Right cardiac atrium (tissue), 5 donors: ENCODE measurements at regions not wholly inside any gene's neighbourhood (a gene's known extent, or its start where the extent isn't known, plus 50 kb on each side); places are given as distances from the start of the nearest gene placed in this dataset.

Experiments used
- ATAC-seq, 2 donors: fragments of 200-7000 bp; cut with Tn5 transposase; one replicate each; pipeline versions ENCODE4 v1.8.0 to v1.9.1; 2020; ENCODE audit warnings: moderate library complexity in 2 of 2, mild to moderate bottlenecking in 1 of 2
- DNase-seq, 3 donors: peaks; one replicate each; pipeline ENCODE4 v3.0.0-alpha.2; 2020
- H3K27ac ChIP-seq: one replicate; pipeline ENCODE4 v1.5.1; 2013; ENCODE audit warnings: mild to moderate bottlenecking, low read length, control low read depth, moderate library complexity
- H3K27me3 ChIP-seq: one replicate; pipeline ENCODE4 v1.6.1; 2013; ENCODE audit not compliant: control insufficient read depth, insufficient read depth
- H3K4me1 ChIP-seq: one replicate; pipeline ENCODE4 v1.6.1; 2013; ENCODE audit warnings: low read length; ENCODE audit not compliant: control insufficient read depth, insufficient read depth
- H3K4me3 ChIP-seq: one replicate; pipeline ENCODE4 v1.5.1; 2013; ENCODE audit warnings: low read length, control low read depth
- H3K9me3 ChIP-seq: one replicate; pipeline ENCODE4 v1.6.1; 2013; ENCODE audit warnings: low read length; ENCODE audit not compliant: control insufficient read depth
- WGBS: extraction: QIAGEN DNeasy Blood & Tissue Kit; methylation state at CpG from one replicate; pipeline ENCODE4 v1.1.7; 2013; 5-methylcytosine and 5-hydroxymethylcytosine counted together
- intact Hi-C, 4 donors: fragments of 100-400 bp; cut with DNase I; formaldehyde crosslinking; loops; one replicate each; pipeline versions ENCODE4 v1.11.0 to v1.14.0; 2022 to 2023
- donor health status: healthy with polysubstance abuse.
- donor health status: DM: no; HTN: yes; CAD: no.
- donor health status: DM: no; HTN: no; CAD: no.
- donor health status: DM: no; HTN: yes; CAD: no; lungs with severe emphysema.
- donor health status: DM: yes; HTN: yes; CAD: no.

DNA sequence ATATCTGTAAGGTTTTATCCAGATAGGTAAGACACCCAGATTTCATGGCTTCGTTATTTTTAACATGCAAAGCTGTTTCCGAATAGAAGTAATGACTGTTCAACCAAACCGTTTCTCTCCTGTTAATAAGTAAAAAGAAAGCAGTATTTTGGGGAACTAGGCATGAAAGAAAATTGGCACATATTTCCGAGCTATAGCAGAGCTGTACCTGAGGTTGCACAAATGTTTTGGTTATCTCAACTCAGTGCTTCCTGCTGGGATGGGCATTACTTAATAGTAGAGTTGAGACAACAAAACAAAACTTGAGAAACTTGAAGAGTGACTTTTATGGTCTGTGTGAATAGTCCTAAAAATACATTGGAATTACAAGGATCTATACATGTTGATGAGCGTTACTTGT, 564.3 kb upstream of the SORCS1 start:
- Histone ChIP-seq H3K27ac (no peak overlapping the region), H3K4me3 (no peak overlapping the region), H3K9me3 (no peaks in the 10 kb centered on the region), H3K4me1 (no peaks in the 10 kb centered on the region), H3K27me3 (no peaks in the 10 kb centered on the region)
- intact Hi-C loops: no loop called here
- WGBS: 61% methylated on average over 5 of the region's 5 CpGs
- no peak for DNase-seq
- no peak for ATAC-seq

DNA sequence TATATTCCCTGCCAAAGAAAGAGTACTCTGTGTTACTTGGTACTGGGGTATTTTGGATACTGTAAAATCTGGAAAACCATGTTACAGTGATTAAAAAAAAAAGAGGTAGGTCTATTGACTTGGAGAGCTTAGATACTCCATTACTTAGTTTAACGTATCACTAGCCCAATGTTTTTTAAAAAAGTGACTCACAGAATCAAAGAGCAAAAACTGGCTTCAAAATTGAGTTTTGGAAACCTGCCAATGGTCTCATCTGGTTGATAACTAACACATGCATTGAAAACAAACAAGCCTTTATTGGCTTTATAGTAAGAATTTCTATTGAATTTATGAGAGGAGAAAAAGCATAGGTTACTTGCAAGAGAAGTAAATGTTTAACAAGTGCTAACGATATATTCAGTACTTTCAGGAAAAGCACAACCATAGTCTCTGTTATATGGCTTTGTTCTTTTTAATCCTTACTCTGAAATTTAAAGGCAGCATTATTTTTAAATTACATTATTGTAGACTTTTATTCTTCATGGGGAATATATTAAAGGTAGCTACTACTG, 563.3 kb upstream of the SORCS1 start:
- no peak for DNase-seq
- H3K4me1 ChIP-seq: no peaks in the 10 kb centered on the region
- H3K27me3 ChIP-seq: no peaks in the 10 kb centered on the region
- no peak for ATAC-seq
- H3K9me3 ChIP-seq: no peaks in the 10 kb centered on the region
- WGBS: 51% methylated on average over 2 of the region's 2 CpGs
- no peak overlapping the region for H3K4me3 ChIP-seq
- H3K27ac ChIP-seq: no peak overlapping the region
- intact Hi-C loops: no loop called here

DNA sequence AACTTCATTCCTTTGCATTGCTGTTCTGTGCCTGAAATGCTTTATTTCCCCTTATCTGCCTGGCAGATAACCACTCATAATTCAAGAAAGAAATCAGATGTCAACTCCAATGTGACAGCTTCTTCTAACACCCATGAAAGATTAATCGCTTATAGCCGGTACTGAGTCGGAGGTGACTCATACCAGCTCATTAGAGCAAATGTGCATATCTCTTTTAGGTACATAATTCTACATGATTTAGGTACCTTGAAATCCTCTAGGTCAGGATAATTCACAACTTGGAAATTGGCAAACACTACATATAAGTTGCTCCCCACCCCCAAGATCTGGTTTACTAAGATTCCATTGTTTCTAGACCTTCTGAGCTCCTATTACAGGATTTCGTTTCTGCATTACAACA, 554.4 kb upstream of the SORCS1 start:
- H3K4me1 ChIP-seq: no peaks in the 10 kb centered on the region
- no peaks in the 10 kb centered on the region for H3K27me3 ChIP-seq
- intact Hi-C loops: no loop called here
- ATAC-seq: no peak
- H3K4me3 ChIP-seq: no peak overlapping the region
- 56% methylated on average over 4 of the region's 4 CpGs for WGBS
- no peak for DNase-seq
- no peak overlapping the region for H3K27ac ChIP-seq
- H3K9me3 ChIP-seq: no peaks in the 10 kb centered on the region

DNA sequence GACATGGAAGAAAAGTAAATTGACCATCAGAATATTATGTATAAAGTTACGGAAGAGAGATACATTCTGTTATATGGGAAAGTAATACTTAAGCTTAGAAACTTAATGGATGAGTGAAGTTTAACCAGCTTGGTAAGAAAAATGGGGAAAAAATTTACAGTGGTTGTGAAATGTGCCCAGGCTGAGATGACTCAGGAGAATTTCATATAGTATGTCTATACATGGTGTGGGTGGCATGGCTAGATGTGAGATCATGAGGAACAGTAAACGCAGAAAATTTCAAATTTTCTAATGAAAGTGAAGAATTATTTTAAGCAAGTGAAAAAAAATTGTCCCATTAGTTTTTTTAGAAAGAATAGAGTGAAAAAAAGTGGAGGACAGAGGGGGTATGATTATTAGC, 552.5 kb upstream of the SORCS1 start:
- 89% methylated on average over 2 of the region's 2 CpGs for WGBS
- no peak for DNase-seq
- Histone ChIP-seq H3K27ac (no peak overlapping the region), H3K4me3 (no peak overlapping the region), H3K27me3 (no peaks in the 10 kb centered on the region), H3K9me3 (no peaks in the 10 kb centered on the region), H3K4me1 (no peaks in the 10 kb centered on the region)
- intact Hi-C loops: no loop called here
- no peak for ATAC-seq

DNA sequence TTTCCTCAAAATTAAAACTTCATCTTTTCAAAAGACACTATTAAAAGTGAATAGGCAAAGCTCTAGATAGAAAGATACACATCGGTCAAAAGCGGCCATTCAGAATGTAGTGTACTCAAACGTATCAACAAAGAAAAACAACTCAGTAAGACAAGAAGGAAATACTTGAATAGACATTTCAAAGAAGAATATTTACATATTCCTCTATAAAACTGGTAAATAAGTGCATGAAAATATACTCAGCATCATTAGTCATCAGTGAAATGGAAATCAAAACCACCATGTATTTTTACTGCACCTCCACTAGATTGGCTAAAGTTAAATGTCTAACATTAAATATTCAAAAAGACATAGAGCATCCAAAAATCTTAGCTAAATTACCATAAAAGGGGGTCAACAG, 551.1 kb upstream of the SORCS1 start:
- WGBS: 88% methylated on average over 3 of the region's 3 CpGs
- Histone ChIP-seq H3K27ac (no peak overlapping the region), H3K4me3 (no peak overlapping the region), H3K27me3 (no peaks in the 10 kb centered on the region), H3K9me3 (no peaks in the 10 kb centered on the region), H3K4me1 (no peaks in the 10 kb centered on the region)
- no peak for ATAC-seq
- no peak for DNase-seq
- intact Hi-C loops: no loop called here

DNA sequence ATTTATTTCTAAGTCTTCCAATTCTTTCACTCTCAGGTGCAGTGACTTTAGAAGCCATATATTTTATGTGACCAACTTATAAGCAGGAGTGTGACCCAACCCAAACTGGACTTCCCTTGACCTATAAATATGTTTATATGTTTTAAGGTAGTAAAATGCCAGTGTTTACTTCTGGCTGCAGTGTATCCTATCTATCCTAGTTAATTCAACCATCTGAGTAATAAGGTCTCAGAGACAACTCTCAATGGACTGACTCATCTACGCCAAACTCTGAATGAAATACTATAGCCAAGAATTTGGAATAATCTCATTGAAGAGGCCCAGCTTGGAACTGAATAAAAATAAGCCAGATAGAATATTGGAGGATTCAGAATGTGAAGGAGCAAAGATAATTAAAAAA, 544.5 kb upstream of the SORCS1 start:
- ATAC-seq (no peak), DNase-seq (no peak)
- H3K4me1 ChIP-seq: no peaks in the 10 kb centered on the region
- intact Hi-C loops: no loop called here
- H3K9me3 ChIP-seq: no peaks in the 10 kb centered on the region
- 80% methylated on average over 1 of the region's 1 CpG for WGBS
- H3K4me3 ChIP-seq: no peak overlapping the region
- H3K27ac ChIP-seq: no peak overlapping the region
- no peaks in the 10 kb centered on the region for H3K27me3 ChIP-seq

DNA sequence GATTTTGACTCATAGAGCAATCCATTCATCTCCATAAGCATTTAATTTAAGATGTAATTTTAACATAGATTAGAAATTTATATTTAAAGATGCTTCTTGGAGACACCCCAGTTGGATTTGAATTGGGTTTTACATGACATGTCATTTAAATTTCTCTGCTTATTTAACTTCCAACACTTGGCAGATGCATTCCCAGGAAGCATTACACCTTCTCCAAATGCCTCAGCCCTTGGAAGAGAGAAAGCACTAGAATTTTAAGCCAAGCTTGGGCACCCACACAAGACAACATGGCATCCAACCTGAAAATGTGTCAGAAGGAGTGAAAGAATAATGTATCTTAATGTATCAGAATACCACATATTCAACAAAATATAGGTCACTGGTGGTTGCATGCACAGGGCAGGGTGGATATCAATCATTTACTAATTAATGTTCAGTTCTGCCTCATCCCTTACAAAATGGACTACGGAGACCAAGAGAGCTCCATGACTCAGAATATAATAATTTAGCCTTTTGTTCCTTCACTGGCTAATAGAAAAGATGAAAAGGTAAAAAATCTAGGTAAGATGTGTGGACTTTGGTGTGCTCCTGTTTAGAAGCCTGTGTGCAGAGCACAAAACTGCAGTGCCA, 541.7 kb upstream of the SORCS1 start:
- ATAC-seq (no peak), DNase-seq (no peak)
- Histone ChIP-seq H3K9me3 (no peaks in the 10 kb centered on the region), H3K4me1 (no peaks in the 10 kb centered on the region), H3K27ac (no peak overlapping the region), H3K27me3 (no peaks in the 10 kb centered on the region), H3K4me3 (no peak overlapping the region)
- WGBS: 83% methylated on average over 1 of the region's 1 CpG
- intact Hi-C loops: no loop called here

DNA sequence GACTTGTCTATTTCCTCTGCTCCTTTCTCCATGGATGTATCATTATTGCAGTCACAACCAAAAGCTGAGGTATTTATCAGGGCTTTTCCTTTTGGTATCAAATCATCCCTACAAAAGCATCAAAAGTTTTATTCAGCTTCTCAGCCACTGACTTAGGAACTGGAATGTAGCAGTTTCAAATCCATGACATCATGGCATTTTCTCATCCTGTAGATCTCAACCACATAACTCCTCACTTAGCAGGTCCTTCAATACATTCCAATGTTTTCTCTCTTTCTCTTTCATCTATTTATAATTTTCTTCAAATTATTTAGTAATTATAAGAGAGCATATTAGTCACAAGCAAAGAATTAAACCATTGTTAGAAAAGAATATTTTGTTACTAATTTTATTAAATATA, 537.4 kb upstream of the SORCS1 start:
- Histone ChIP-seq H3K27ac (no peak overlapping the region), H3K9me3 (no peaks in the 10 kb centered on the region), H3K27me3 (no peaks in the 10 kb centered on the region), H3K4me3 (no peak overlapping the region), H3K4me1 (no peaks in the 10 kb centered on the region)
- intact Hi-C loops: no loop called here
- ATAC-seq: no peak
- no peak for DNase-seq

DNA sequence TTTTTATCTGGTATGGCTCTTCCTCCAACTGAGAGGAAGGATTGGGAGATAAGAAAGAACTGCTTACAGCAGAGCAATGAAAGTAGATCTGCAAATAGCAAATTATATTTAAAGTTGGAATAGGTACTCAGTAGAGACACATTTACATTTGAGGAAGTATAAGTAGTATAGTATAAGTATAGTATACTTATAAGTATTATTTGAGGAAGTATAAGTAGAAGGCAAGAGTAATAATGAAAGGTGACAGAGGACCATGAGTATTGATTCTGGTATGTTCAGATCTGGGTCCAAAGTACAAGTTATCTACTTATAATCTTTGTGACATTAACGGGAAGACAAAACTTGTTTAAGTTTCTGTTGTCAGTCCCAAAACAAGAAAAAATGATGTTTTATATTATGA, 527.6 kb upstream of the SORCS1 start:
- intact Hi-C loops: no loop called here
- H3K27ac ChIP-seq: no peak overlapping the region
- H3K27me3 ChIP-seq: no peaks in the 10 kb centered on the region
- H3K4me1 ChIP-seq: no peaks in the 10 kb centered on the region
- no peak overlapping the region for H3K4me3 ChIP-seq
- WGBS: 72% methylated on average over 1 of the region's 1 CpG
- H3K9me3 ChIP-seq: no peaks in the 10 kb centered on the region
- ATAC-seq: no peak
- no peak for DNase-seq

DNA sequence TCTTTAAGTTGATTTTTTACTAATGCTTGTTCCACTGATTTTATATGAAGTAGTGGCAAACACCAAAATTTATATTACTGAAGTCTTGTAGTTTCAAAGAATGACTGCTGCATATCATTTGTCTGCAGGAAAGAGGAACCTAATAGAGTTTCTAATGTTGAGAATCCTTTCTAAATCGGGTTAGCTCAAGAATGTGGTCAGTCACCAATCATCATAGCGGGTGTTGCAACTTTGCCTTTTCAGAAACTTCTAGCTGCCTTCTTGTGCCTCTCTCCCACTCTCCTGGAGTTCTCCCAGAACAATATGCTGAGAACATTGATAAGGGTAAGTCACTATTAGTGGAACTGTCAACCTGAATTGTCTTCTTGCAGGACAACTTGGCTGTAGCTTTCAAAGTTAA, 524.8 kb upstream of the SORCS1 start:
- no peak for DNase-seq
- Histone ChIP-seq H3K9me3 (no peaks in the 10 kb centered on the region), H3K27ac (no peak overlapping the region), H3K27me3 (no peaks in the 10 kb centered on the region), H3K4me1 (no peaks in the 10 kb centered on the region), H3K4me3 (no peak overlapping the region)
- no peak for ATAC-seq
- 68% methylated on average over 2 of the region's 2 CpGs for WGBS
- intact Hi-C loops: no loop called here

DNA sequence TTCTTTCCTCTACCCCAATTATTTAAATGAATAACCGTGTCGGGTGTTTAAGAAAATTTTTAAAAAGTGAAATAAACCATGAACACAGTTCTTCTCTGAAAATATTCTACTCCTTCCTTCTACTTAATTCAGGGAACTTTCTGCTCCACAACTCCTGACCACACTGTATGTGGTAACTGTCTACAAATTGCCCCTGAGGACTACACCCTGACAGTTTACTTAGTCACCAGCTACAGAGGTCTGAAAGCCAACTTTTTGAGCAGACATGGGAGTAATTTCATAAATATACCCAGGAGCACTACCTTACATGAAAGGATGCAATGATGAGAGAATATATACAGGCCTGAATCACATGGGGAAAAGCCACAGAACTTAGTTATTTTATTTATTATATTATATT, 523.2 kb upstream of the SORCS1 start:
- intact Hi-C loops: no loop called here
- DNase-seq: no peak
- ATAC-seq: no peak

DNA sequence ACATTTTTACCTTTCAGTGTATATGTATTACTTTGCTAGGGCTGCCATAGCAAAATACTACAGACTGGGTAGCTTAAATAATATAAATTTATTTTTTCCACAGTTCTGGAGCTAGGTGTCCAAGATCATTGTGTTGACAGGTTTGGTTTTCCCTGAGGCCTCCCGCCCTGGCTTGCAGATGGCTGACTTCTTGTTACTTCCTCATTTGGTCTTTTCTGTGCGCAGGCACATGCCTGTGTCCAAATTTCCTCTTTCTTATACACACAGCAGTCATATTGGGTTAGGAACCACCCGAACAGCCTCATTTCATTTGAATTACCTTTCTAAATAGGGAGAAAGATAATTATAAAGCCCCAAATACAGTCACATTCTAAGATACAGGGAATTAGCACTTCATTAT, 521.6 kb upstream of the SORCS1 start:
- intact Hi-C loops: no loop called here
- Histone ChIP-seq H3K4me3 (no peak overlapping the region), H3K4me1 (no peaks in the 10 kb centered on the region), H3K27me3 (no peaks in the 10 kb centered on the region), H3K27ac (no peak overlapping the region), H3K9me3 (no peaks in the 10 kb centered on the region)
- no peak for ATAC-seq
- peak in 2 of 3 donors; percentile 42 to 50 for DNase-seq
- WGBS: 73% methylated on average over 3 of the region's 3 CpGs

More for the DNA sequence above, 523.2 kb upstream of the SORCS1 start:
- no peaks in the 10 kb centered on the region for H3K27me3 ChIP-seq
- no peak overlapping the region for H3K4me3 ChIP-seq
- 91% methylated on average over 2 of the region's 2 CpGs for WGBS
- no peaks in the 10 kb centered on the region for H3K4me1 ChIP-seq
- H3K27ac ChIP-seq: no peak overlapping the region
- no peaks in the 10 kb centered on the region for H3K9me3 ChIP-seq
